Astrocyte of the cerebellum (primary cell): ENCODE measurements at regions not wholly inside any gene's neighbourhood (a gene's known extent, or its start where the extent isn't known, plus 50 kb on each side); places are given as distances from the start of the nearest gene placed in this dataset.
"Not testable (repeated sequence)": the region's sequence is repeated elsewhere in the genome, so short reads cannot be mapped to it uniquely, and the experiment has no call there.

Experiments
- DNase-seq: peaks from one replicate; pipeline ENCODE4 v3.0.0-alpha.2; 2011; ENCODE audit warnings: low read depth
- H3K4me3 ChIP-seq: 2 replicates; pipeline ENCODE4 v1.5.1; 2011; ENCODE audit warnings: mild to moderate bottlenecking, low read depth, low read length, moderate library complexity
- in situ Hi-C: cut with HindIII; loops from 2 replicates; pipeline ENCODE4 v1.10.0; 2017; ENCODE audit warnings: low sequenced_read_pairs

- DNase-seq, H3K4me3 ChIP-seq, in situ Hi-C loops: not testable (repeated sequence)
These were observed 478.4 kb downstream of the GOLGA6L6 start for GRCh38 chr15:20063167-20063566.

- DNase-seq, H3K4me3 ChIP-seq, in situ Hi-C loops: not testable (repeated sequence)
These were observed 480.8 kb downstream of the GOLGA6L6 start for GRCh38 chr15:20060838-20061237.

- DNase-seq, H3K4me3 ChIP-seq, in situ Hi-C loops: not testable (repeated sequence)
These were observed 484.7 kb downstream of the GOLGA6L6 start for GRCh38 chr15:20056871-20057270.

GRCh38 chr15:20055921-20056320, 485.7 kb downstream of the GOLGA6L6 start:
- H3K4me3 ChIP-seq, DNase-seq, in situ Hi-C loops: not testable (repeated sequence)

DNA sequence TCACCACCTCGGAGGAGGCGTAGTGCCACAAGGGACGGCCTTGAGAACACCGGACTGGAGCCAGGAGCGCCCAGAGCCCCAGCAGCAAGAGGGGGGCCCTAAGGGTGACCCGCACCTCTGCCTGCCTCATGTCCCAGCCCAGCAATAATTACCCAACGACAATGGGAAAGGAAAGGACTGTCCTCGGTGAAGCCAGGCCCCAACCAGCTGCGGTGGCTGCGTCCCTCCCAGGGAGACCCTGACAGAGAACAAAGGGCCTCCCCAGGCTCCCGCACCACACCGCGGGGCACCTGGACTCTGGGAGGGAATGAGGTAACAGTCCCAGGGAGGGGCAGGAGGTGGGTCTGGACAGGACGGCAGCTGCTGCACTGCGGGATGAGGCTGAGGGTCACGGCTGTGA, 493.4 kb downstream of the GOLGA6L6 start:
- DNase-seq, in situ Hi-C loops, H3K4me3 ChIP-seq: not testable (repeated sequence)

DNA sequence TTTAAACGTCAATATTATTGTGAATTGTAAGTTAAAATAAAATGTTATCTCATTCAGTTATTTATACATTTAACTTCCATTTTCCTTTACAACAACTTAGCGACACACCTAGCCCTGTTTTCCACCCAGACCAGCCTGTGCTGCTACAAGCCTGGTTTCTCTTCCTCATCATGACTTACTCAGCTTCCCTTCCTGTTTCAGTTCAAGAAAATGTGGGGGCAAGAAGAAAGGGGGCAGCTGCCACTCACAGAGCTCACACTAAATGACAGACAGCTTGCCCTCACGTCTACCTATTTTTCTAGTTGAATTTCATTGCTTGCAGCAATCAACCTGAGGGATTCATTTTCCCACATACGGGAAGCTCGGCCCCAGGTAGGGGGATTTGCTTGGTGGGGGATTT, 496.4 kb downstream of the GOLGA6L6 start:
- DNase-seq, H3K4me3 ChIP-seq, in situ Hi-C loops: not testable (repeated sequence)

- DNase-seq, in situ Hi-C loops, H3K4me3 ChIP-seq: not testable (repeated sequence)
These were observed 500.9 kb downstream of the GOLGA6L6 start for GRCh38 chr15:20040691-20041090.

DNA sequence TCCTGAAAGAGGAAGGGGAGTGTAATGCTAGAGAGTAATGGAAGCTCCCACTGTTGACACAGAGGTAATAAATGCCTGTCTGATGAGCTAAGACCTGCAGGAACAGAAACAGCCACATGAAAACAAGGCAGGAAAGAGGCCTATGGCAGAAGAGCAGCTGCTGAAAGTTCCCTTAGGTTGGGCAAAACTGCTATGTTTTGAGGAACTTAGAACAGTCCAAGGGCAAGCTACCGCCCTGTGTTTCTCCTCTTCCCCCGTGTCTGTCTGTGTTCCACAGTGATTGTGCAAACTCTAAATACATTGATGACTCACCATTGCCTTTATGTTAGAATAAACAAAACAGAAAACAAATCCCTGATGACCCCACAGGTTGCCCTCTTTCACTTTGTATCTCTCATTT, 516.6 kb downstream of the GOLGA6L6 start:
- H3K4me3 ChIP-seq, in situ Hi-C loops, DNase-seq: not testable (repeated sequence)

- DNase-seq, in situ Hi-C loops: not testable (repeated sequence)
These were observed 519.3 kb downstream of the GOLGA6L6 start for GRCh38 chr15:20022349-20022748.

DNA sequence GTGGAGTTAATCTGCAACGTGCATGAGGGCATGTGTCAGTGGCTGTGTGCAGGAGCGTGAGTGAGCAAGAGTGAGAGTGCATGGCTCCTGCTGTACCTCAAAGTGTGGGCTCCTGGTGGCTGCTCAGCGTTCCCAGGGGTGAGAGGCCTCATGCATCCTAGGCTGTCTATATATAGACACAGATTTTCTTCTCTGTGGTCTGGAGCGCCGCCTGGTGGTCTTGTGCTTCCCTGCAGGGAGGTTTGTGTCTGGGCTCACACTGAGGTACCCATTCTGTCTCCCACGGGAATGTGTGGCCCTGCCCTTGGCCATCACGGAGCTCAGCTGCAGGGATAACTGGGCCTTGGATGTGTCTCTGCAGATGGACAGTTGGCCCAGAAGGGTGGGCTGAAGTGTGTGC, 520.2 kb downstream of the GOLGA6L6 start:
- DNase-seq, H3K4me3 ChIP-seq, in situ Hi-C loops: not testable (repeated sequence)

More at GRCh38 chr15:20022349-20022748, 519.3 kb downstream of the GOLGA6L6 start:
- not testable (repeated sequence) for H3K4me3 ChIP-seq

- DNase-seq, in situ Hi-C loops, H3K4me3 ChIP-seq: not testable (repeated sequence)
These were observed 521.0 kb downstream of the GOLGA6L6 start for GRCh38 chr15:20020588-20020987.

GRCh38 chr15:20019758-20020157, 521.8 kb downstream of the GOLGA6L6 start:
- H3K4me3 ChIP-seq, in situ Hi-C loops, DNase-seq: not testable (repeated sequence)

DNA sequence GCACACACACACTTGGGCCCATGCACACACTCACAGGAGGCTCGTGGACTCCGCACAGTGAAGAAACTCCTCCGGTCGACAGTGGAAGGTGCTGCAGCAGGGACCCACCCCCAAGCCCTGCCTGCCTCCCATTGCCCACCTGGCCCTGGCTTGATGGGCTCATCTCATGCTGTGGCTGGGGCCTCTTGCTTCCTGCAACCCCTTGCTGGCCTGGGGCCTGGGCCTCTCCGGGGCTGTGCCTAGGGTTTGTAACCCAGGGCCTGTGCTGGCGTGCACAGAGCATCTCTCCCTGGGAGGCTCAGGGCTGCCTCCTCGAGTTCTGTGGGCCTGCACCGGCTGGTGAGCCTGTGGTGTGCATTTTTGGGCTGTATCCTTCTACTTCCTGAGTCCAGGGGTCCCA, 524.0 kb downstream of the GOLGA6L6 start:
- in situ Hi-C loops, H3K4me3 ChIP-seq, DNase-seq: not testable (repeated sequence)

DNA sequence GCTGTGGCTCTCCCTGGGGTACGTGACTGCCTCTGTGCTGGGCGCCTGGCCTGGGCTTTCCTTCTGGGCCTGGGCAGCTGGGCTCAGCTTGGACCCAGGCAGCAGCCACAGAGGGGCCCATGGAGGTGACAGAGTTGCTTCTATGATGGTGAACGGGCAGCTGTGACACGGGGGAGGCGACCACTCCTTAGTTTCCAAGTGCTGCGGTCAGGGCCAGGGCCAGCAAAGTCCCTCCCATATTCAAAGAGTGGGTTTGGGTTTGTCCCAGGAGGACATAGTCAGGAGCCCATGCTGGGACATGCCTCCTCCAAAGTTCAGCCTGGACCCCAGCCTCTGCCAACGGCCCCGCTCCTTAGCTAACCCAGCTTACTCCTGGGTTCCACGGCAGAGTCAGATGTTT, 524.7 kb downstream of the GOLGA6L6 start:
- H3K4me3 ChIP-seq, in situ Hi-C loops, DNase-seq: not testable (repeated sequence)

- DNase-seq, in situ Hi-C loops, H3K4me3 ChIP-seq: not testable (repeated sequence)
These were observed 528.8 kb downstream of the GOLGA6L6 start for GRCh38 chr15:20012837-20013236.

DNA sequence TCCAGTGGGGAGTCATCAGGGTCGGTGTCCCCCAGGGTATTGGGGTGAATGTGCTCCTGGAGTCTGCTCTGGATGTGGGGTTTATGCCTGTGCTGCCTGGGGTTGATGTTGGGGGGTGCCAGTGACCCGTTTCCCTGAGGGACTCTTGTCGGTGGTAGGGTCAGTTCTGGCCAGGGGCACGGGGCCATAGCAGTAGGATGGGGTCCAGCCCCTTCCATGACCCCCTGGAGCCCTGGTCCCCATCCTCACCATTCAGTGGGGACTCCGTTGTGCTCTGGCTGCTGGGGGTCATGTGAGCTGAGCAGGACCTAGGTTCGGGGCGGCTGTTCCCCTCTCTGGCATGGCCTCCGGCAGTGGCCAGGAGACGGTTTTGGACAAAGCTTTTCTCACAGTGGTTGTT, 530.8 kb downstream of the GOLGA6L6 start:
- in situ Hi-C loops, DNase-seq, H3K4me3 ChIP-seq: not testable (repeated sequence)

- H3K4me3 ChIP-seq, DNase-seq, in situ Hi-C loops: not testable (repeated sequence)
These were observed 532.0 kb downstream of the GOLGA6L6 start for GRCh38 chr15:20009619-20010018.

DNA sequence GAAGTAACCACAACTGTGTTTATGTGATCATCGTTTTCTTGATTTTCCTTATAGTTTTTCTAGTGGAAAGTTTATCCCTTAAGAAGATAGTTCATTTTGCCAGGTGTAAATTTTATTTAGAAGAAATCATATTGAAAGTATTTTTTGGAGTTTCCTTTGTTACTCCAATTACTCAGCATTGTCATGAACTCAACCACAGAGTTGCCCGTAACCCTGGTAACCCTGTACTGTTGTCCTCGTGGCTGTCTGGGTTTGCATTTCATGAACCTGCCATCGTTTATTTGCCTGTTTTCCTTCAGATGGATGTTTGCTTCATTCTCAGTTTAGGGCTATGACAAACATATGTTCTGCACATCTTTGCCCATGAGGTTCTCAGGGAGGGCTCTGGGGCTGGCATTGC, 534.3 kb downstream of the GOLGA6L6 start:
- in situ Hi-C loops, H3K4me3 ChIP-seq, DNase-seq: not testable (repeated sequence)

DNA sequence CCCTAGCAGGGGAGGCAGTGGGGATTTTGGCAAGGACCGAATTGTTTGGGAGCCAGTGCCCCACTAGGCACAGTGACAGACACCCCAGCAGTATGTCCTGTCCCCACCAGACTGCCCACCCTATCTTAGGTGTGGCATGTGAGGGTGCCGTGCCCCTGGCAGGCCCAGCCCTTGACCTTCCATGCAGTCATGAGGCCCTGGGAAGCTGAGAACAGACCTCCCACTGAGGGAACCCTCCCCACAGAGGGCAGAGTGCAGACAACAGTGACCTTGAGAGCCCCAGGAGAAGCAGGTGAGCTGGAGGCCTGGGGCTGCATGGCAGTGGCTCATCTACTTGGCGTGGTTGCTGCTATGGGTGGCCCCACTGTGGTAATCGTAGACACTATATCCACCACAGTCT, 538.1 kb downstream of the GOLGA6L6 start:
- H3K4me3 ChIP-seq, DNase-seq, in situ Hi-C loops: not testable (repeated sequence)
